ENCODE measurements at regions not wholly inside any gene's neighbourhood (a gene's known extent, or its start where the extent isn't known, plus 50 kb on each side); places are given as distances from the start of the nearest gene placed in this dataset.
"Not testable (repeated sequence)": the region's sequence is repeated elsewhere in the genome, so short reads cannot be mapped to it uniquely, and the experiment has no call there.

DNA sequence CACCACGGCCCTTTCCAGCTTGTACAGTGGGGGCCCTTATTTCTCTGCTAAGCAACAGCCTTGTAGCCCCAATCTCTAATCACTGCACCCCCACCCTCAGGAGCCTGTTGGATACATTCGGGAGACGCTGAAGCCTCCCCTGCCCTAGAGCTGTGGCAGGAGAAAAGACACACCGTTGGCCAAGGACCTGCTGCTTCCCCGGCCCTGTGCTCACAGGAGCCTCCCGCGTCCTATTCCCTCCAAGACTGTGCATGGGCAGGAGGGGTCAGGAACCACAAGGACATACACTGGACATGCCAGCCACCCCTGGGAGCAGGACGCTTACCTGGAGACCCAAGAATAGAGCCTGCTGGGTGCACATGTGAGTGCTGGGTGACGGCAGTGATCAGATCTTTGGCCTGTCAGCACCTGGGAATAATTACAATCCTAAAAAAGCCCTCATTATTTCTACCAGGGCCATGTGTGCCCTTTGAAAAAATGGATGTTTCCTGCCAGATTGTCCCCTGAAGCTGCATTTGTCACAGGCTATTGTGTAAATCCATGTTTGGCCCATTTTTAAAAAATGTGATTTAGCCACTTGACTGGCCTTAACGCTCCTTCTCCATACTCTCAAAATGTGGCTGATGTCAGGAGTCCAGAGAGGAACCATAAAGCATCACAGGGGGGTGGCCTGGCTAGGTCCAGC lies 590.6 kb downstream of the MATN1 start:
- DNase-seq (ENCODE audit: low read depth): no peak
- H3K4me3 ChIP-seq (ENCODE audit: control insufficient read depth, low read depth, low read length): no peak overlapping the region
- no peak for TF ChIP-seq CTCF (IDR thresholded peaks at IDR 0.05; ENCODE audit: control insufficient read depth, insufficient read depth, low read depth, low read length, missing control alignments)

DNA sequence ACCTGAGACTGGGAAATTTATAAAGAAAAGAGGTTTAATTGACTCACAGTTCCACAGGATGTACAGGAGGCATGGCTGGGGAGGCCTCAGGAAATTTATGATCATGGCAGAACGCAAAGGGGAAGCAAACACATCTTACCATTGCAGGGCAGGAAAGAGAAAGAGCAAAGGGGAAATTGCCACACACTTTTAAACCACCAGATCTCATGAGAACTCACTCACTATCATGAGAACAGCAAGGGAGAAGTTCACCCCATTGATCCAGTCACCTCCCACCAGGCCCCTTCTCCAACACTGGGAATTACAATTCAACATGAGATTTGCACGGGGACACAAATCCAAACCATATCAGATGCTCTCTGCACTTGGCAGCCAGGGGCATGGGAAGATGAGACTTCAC lies 592.8 kb downstream of the MATN1 start:
- DNase-seq (ENCODE audit: low read depth); H3K4me3 ChIP-seq (ENCODE audit: control insufficient read depth, low read depth, low read length): not testable (repeated sequence)

DNA sequence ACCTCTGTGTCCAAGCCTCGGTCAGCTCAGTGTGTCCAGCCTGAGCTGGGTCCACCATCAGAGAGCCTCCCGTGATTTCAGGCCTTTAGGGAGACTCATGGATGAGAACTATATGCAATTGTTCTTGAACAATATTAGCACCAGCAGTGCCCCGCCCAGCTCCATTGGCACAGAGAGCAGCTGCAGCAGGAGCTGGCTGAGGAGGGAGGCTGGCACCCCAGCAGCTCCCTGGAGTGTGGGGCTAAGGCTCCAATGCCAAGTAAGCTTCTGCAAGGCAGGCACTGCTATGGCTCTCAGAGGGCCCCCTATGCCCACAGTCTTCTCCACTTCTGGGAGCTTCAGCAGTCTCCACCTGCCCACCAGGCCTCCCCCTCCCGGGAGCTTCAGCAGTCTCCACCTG lies 593.3 kb downstream of the MATN1 start:
- no peak overlapping the region for H3K4me3 ChIP-seq (ENCODE audit: control insufficient read depth, low read depth, low read length)
- DNase-seq (ENCODE audit: low read depth): no peak
- TF ChIP-seq CTCF (IDR thresholded peaks at IDR 0.05; ENCODE audit: control insufficient read depth, insufficient read depth, low read depth, low read length, missing control alignments): no peak

GRCh38 chr1:30129421-30130055 lies 593.8 kb downstream of the MATN1 start:
- H3K4me3 ChIP-seq (ENCODE audit: control insufficient read depth, low read depth, low read length): no peak overlapping the region
- TF ChIP-seq CTCF (IDR thresholded peaks at IDR 0.05; ENCODE audit: control insufficient read depth, insufficient read depth, low read depth, low read length, missing control alignments): no peak
- no peak for DNase-seq (ENCODE audit: low read depth)

GRCh38 chr1:30129001-30129408 lies 594.4 kb downstream of the MATN1 start:
- H3K4me3 ChIP-seq (ENCODE audit: control insufficient read depth, low read depth, low read length): no peak overlapping the region
- no peak for TF ChIP-seq CTCF (IDR thresholded peaks at IDR 0.05; ENCODE audit: control insufficient read depth, insufficient read depth, low read depth, low read length, missing control alignments)
- DNase-seq (ENCODE audit: low read depth): no peak

DNA sequence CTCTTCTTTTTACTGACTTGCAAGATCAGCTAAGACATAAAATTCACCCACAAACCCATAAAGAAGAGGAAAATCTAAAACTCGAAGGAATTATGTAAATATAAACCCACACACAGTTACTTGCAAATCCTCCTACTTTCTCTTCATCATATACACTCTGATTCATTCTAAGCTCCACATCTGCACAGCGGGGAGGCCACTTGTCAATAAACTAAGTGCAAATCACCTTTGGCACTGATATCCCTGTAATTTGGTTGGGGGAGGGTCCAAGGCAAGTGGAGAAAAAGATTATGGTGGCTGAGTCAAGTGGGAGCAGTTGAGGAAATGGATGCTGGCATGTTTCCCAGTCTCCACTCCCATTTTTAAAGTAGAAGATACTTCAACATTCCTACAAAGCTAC lies 596.5 kb downstream of the MATN1 start:
- H3K4me3 ChIP-seq (ENCODE audit: control insufficient read depth, low read depth, low read length): no peak overlapping the region
- no peak for TF ChIP-seq CTCF (IDR thresholded peaks at IDR 0.05; ENCODE audit: control insufficient read depth, insufficient read depth, low read depth, low read length, missing control alignments)
- no peak for DNase-seq (ENCODE audit: low read depth)

GRCh38 chr1:30125821-30126170 lies 597.6 kb downstream of the MATN1 start:
- H3K4me3 ChIP-seq (ENCODE audit: control insufficient read depth, low read depth, low read length): no peak overlapping the region
- TF ChIP-seq CTCF (IDR thresholded peaks at IDR 0.05; ENCODE audit: control insufficient read depth, insufficient read depth, low read depth, low read length, missing control alignments): no peak
- DNase-seq (ENCODE audit: low read depth): no peak

All from AG09309 (cell line).